ENCODE measurements at regions not wholly inside any gene's neighbourhood (a gene's known extent, or its start where the extent isn't known, plus 50 kb on each side); places are given as distances from the start of the nearest gene placed in this dataset.
"Not testable (repeated sequence)": the region's sequence is repeated elsewhere in the genome, so short reads cannot be mapped to it uniquely, and the experiment has no call there.

- no peak for DNase-seq (ENCODE audit: low read depth)
- TF ChIP-seq CTCF (IDR thresholded peaks at IDR 0.05; ENCODE audit: insufficient read depth, low read depth, low read length): no peak
- no peak overlapping the region for H3K4me3 ChIP-seq (ENCODE audit: low read depth, low read length)
Observed at GRCh38 chr12:126966498-126966897, 1300.5 kb upstream of the TMEM132C start.

DNA sequence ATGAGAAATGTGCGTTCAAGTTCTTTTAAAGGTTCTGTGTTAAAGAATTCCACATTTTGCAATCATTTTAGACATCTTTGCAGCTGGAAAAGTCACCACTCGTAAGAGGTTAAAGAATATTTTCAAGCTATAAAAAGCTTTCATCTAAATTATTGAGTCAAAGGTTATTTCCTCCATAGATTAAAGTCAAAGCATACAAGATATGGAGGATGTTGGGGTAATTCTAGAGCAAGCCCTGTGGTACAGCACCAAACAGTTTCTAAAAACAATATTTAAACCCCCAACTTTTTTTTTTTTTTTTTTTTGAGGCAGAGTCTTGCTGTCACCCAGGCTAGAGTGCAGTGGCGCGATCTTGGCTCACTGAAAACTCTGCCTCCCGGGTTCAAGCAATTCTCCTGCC lies 1299.8 kb upstream of the TMEM132C start:
- TF ChIP-seq CTCF (IDR thresholded peaks at IDR 0.05; ENCODE audit: insufficient read depth, low read depth, low read length): no peak
- no peak for DNase-seq (ENCODE audit: low read depth)
- no peak overlapping the region for H3K4me3 ChIP-seq (ENCODE audit: low read depth, low read length)

- H3K4me3 ChIP-seq (ENCODE audit: low read depth, low read length): no peak overlapping the region
- no peak for TF ChIP-seq CTCF (IDR thresholded peaks at IDR 0.05; ENCODE audit: insufficient read depth, low read depth, low read length)
- no peak for DNase-seq (ENCODE audit: low read depth)
Observed at GRCh38 chr12:126974779-126975178, 1292.2 kb upstream of the TMEM132C start.

DNA sequence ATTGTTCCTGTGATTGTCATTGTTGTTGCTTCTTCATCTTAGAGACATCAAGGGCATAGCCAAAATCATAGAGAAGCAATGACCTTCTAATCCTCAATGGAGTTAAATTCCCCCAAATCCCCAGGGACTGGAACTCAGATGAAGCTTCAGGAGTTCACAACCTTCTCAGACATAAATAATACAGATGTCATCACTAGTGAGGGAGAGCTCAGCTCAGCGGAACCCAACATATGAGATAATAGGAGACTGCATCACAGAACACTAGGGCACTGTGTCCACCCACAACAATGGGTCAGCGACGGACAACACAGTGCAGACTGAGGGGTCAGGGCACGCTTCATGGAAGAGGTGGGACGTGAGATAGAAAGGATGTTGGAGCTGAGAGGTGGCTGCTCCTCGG lies 1290.4 kb upstream of the TMEM132C start:
- DNase-seq (ENCODE audit: low read depth): no peak
- TF ChIP-seq CTCF (IDR thresholded peaks at IDR 0.05; ENCODE audit: insufficient read depth, low read depth, low read length): no peak
- no peak overlapping the region for H3K4me3 ChIP-seq (ENCODE audit: low read depth, low read length)

DNA sequence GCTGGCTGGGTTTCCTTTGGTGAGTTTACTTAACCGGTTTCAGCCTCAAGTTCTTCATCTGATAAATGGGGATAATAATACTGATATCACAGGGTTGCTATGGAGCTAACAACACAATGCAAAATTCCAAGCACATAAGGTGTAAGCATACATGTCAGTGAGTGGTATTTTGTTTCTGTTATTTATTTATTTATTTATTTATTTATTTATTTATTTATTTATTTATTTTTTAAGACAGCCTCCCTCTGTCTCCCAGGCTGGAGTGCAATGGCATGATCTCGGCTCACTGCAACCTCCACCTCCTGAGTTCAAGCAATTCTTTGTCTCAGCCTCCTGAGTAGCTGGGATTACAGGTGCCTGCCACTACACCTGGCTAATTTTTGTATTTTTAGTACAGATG lies 1287.4 kb upstream of the TMEM132C start:
- DNase-seq (ENCODE audit: low read depth); H3K4me3 ChIP-seq (ENCODE audit: low read depth, low read length): not testable (repeated sequence)

DNA sequence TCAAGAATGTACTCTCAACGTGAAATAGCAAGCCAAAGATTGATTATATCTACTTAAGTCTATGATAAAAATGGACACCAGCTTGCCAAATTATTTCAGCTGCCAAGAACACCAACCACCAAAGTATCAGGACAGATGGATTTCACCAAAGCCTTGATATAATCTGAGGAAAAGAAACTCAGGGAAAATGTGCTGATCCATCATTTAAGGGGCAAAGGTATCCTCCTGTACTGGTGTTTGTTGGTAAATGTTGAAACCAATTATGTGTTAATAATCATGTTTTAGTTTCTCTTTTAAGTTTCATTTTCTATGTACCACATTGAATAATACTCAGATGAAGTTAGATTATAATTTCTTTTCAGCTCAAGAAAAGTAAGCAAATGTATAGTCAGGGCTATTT lies 1284.3 kb upstream of the TMEM132C start:
- H3K4me3 ChIP-seq (ENCODE audit: low read depth, low read length): no peak overlapping the region
- TF ChIP-seq CTCF (IDR thresholded peaks at IDR 0.05; ENCODE audit: insufficient read depth, low read depth, low read length): no peak
- DNase-seq (ENCODE audit: low read depth): no peak

DNA sequence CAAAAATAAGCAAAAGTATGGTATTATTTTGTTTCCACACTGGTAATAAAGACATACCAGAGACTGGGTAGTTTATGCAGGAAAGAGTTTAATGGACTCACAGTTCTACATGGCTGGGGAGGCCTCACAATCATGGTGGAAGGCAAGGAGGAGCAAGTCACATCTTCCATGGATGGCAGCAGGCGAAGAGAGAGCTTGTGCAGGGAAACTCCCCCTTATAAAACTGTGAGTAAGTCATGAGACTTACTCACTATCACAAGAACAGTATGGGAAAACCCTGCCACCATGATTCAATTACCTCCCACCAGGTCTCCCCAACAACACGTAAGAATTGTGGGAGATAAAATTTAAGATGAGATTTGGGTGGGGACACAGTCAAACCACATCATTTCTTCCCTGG lies 1283.2 kb upstream of the TMEM132C start:
- not testable (repeated sequence) for DNase-seq (ENCODE audit: low read depth); H3K4me3 ChIP-seq (ENCODE audit: low read depth, low read length)

DNA sequence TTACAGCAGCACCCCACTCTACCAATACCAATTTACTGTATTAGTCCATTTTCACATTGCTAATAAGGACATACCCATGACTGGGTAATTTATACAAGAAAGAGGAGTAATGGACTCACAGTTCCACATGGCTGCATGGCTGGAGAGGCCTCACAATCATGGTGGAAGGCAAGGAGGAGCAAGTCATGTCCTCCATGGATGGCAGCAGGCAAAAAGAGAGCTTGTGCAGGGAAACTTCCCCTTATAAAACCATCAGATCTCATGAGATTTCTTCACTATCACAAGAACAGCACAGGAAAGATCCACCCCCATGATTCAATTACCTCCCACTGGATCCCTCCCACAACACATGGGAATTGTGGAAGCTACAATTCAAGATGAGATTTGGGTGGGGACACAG lies 1281.3 kb upstream of the TMEM132C start:
- H3K4me3 ChIP-seq (ENCODE audit: low read depth, low read length); DNase-seq (ENCODE audit: low read depth): not testable (repeated sequence)

GRCh38 chr12:126989532-126989931 lies 1277.4 kb upstream of the TMEM132C start:
- no peak for TF ChIP-seq CTCF (IDR thresholded peaks at IDR 0.05; ENCODE audit: insufficient read depth, low read depth, low read length)
- no peak for DNase-seq (ENCODE audit: low read depth)
- no peak overlapping the region for H3K4me3 ChIP-seq (ENCODE audit: low read depth, low read length)
